ENCODE measurements at regions not wholly inside any gene's neighbourhood (a gene's known extent, or its start where the extent isn't known, plus 50 kb on each side); places are given as distances from the start of the nearest gene placed in this dataset.

- intact Hi-C loops (cut with micrococcal nuclease; ENCODE audit: unreplicated experiment) = loop anchor here (1.0 kb wide), 2 partner anchors 22 to 40 kb away; no protein-coding TSS in a partner anchor
- H3K9me3 Mint-ChIP-seq (ENCODE audit: unreplicated experiment) = no peaks in the 10 kb centered on the region
- H3K9me3 ChIP-seq = no peaks in the 10 kb centered on the region
- H3K27ac Mint-ChIP-seq (ENCODE audit: unreplicated experiment) = peak overlapping the region; percentile 71
- no peaks in the 10 kb centered on the region for H3K36me3 ChIP-seq (ENCODE audit: control insufficient read depth, insufficient read depth, low read length)
- no peaks in the 10 kb centered on the region for H3K27me3 Mint-ChIP-seq (ENCODE audit: insufficient read depth, unreplicated experiment)
- no peaks in the 10 kb centered on the region for H3K27me3 ChIP-seq (replicated peaks; ENCODE audit: control insufficient read depth, insufficient read depth, low read length)
- BruUV-seq (replicated peaks) = no TSS peak
- POLR2A ChIA-PET = interaction anchor here (0.6 kb wide), 1 partner anchor 14 kb away, joined by 9 read pairs; no protein-coding TSS in a partner anchor
- peak overlapping the region; percentile 79 for H3K4me3 ChIP-seq (ENCODE audit: low read depth, low read length)
- H3K4me1 Mint-ChIP-seq (ENCODE audit: low read depth, unreplicated experiment) = peaks cover 28% of the 10 kb centered on the region
- peaks cover 39% of the 10 kb centered on the region for H3K36me3 Mint-ChIP-seq (ENCODE audit: insufficient read depth, unreplicated experiment)
- peak; percentile 59 to 60 for DNase-seq
- peak overlapping the region; percentile 87 for H3K4me3 Mint-ChIP-seq (ENCODE audit: unreplicated experiment)
- CTCF ChIA-PET = interaction anchor here (0.6 to 3.1 kb wide), 3 partner anchors 17 to 49 kb away, joined by 4 to 18 read pairs (median 5); no protein-coding TSS in a partner anchor
- peaks cover 31% of the 10 kb centered on the region for H3K4me1 ChIP-seq
- TF ChIP-seq CTCF (IDR thresholded peaks at IDR 0.05; ENCODE audit: insufficient read depth in 1 of 2, low read depth in 1 of 2, low read length in 1 of 2, severe bottlenecking in 1 of 2, unreplicated experiment in 1 of 2) = no peak
Measured at GRCh38 chr3:159765030-159765859, 223.4 kb upstream of the IL12A start.

GRCh38 chr3:159765860-159766294 lies 222.8 kb upstream of the IL12A start:
- Mint-ChIP-seq H3K4me3 (ENCODE audit: unreplicated experiment) (peak overlapping the region; percentile 87), H3K36me3 (ENCODE audit: insufficient read depth, unreplicated experiment) (peaks cover 39% of the 10 kb centered on the region), H3K4me1 (ENCODE audit: low read depth, unreplicated experiment) (peaks cover 24% of the 10 kb centered on the region), H3K27me3 (ENCODE audit: insufficient read depth, unreplicated experiment) (no peaks in the 10 kb centered on the region), H3K9me3 (ENCODE audit: unreplicated experiment) (no peaks in the 10 kb centered on the region), H3K27ac (ENCODE audit: unreplicated experiment) (peak overlapping the region; percentile 71)
- Histone ChIP-seq H3K9me3 (no peaks in the 10 kb centered on the region), H3K27me3 (replicated peaks; ENCODE audit: control insufficient read depth, insufficient read depth, low read length) (no peaks in the 10 kb centered on the region), H3K36me3 (ENCODE audit: control insufficient read depth, insufficient read depth, low read length) (no peaks in the 10 kb centered on the region), H3K4me3 (ENCODE audit: low read depth, low read length) (peak overlapping the region; percentile 79), H3K4me1 (peaks cover 26% of the 10 kb centered on the region)
- TF ChIP-seq CTCF (IDR thresholded peaks at IDR 0.05; ENCODE audit: insufficient read depth in 1 of 2, low read depth in 1 of 2, low read length in 1 of 2, severe bottlenecking in 1 of 2, unreplicated experiment in 1 of 2) = no peak
- intact Hi-C loops (cut with micrococcal nuclease; ENCODE audit: unreplicated experiment) = loop anchor here (1.0 kb wide), 2 partner anchors 21 to 39 kb away; no protein-coding TSS in a partner anchor
- DNase-seq = no peak
- TSS peak; percentile 31 for BruUV-seq (replicated peaks)
- ChIA-PET POLR2A (no interaction called here), CTCF (interaction anchor here (0.8 to 1.9 kb wide), 2 partner anchors 16 to 22 kb away, joined by 3 to 5 read pairs; no protein-coding TSS in a partner anchor)

- H3K4me3 ChIP-seq (ENCODE audit: low read depth, low read length) = no peak overlapping the region
- intact Hi-C loops (cut with micrococcal nuclease; ENCODE audit: unreplicated experiment) = no loop called here
- peak overlapping the region; percentile 87 for H3K4me3 Mint-ChIP-seq (ENCODE audit: unreplicated experiment)
- H3K4me1 ChIP-seq = peaks cover 24% of the 10 kb centered on the region
- H3K4me1 Mint-ChIP-seq (ENCODE audit: low read depth, unreplicated experiment) = peaks cover 20% of the 10 kb centered on the region
- H3K27ac Mint-ChIP-seq (ENCODE audit: unreplicated experiment) = no peak overlapping the region
- BruUV-seq (replicated peaks) = no TSS peak
- H3K27me3 ChIP-seq (replicated peaks; ENCODE audit: control insufficient read depth, insufficient read depth, low read length) = no peaks in the 10 kb centered on the region
- CTCF ChIA-PET = interaction anchor here (0.8 to 1.9 kb wide), 2 partner anchors 15 to 21 kb away, joined by 3 to 5 read pairs; no protein-coding TSS in a partner anchor
- DNase-seq = peak in 1 of 2 experiments; percentile 38
- peak; percentile 38 to 48 for TF ChIP-seq CTCF (IDR thresholded peaks at IDR 0.05; ENCODE audit: insufficient read depth in 1 of 2, low read depth in 1 of 2, low read length in 1 of 2, severe bottlenecking in 1 of 2, unreplicated experiment in 1 of 2)
- no peaks in the 10 kb centered on the region for H3K9me3 Mint-ChIP-seq (ENCODE audit: unreplicated experiment)
- H3K36me3 Mint-ChIP-seq (ENCODE audit: insufficient read depth, unreplicated experiment) = peaks cover 39% of the 10 kb centered on the region
- no peaks in the 10 kb centered on the region for H3K9me3 ChIP-seq
- no peaks in the 10 kb centered on the region for H3K27me3 Mint-ChIP-seq (ENCODE audit: insufficient read depth, unreplicated experiment)
- POLR2A ChIA-PET = no interaction called here
- H3K36me3 ChIP-seq (ENCODE audit: control insufficient read depth, insufficient read depth, low read length) = no peaks in the 10 kb centered on the region
Measured at GRCh38 chr3:159766563-159767185, 222.0 kb upstream of the IL12A start.
